ENCODE measurements at regions not wholly inside any gene's neighbourhood (a gene's known extent, or its start where the extent isn't known, plus 50 kb on each side); places are given as distances from the start of the nearest gene placed in this dataset.

GRCh38 chr11:116414357-116414880 lies 358.4 kb downstream of the BUD13 start:
- DNase-seq, result no peak
- TF ChIP-seq CTCF (IDR thresholded peaks at IDR 0.05; ENCODE audit: insufficient read depth in 1 of 2, low read depth in 1 of 2, low read length in 1 of 2, severe bottlenecking in 1 of 2, unreplicated experiment in 1 of 2), result no peak
- CTCF ChIA-PET, result no interaction called here
- H3K4me3 ChIP-seq (ENCODE audit: low read depth, low read length), result no peak overlapping the region
- Mint-ChIP-seq H3K27me3 (ENCODE audit: insufficient read depth, unreplicated experiment) (no peaks in the 10 kb centered on the region), H3K4me3 (ENCODE audit: unreplicated experiment) (no peak overlapping the region), H3K36me3 (ENCODE audit: insufficient read depth, unreplicated experiment) (no peaks in the 10 kb centered on the region), H3K4me1 (ENCODE audit: low read depth, unreplicated experiment) (peaks cover 33% of the 10 kb centered on the region), H3K27ac (ENCODE audit: unreplicated experiment) (no peak overlapping the region), H3K9me3 (ENCODE audit: unreplicated experiment) (no peaks in the 10 kb centered on the region)
- H3K9me3 ChIP-seq, result no peaks in the 10 kb centered on the region
- POLR2A ChIA-PET, result no interaction called here
- no peaks in the 10 kb centered on the region for H3K27me3 ChIP-seq (replicated peaks; ENCODE audit: control insufficient read depth, insufficient read depth, low read length)
- H3K36me3 ChIP-seq (ENCODE audit: control insufficient read depth, insufficient read depth, low read length), result no peaks in the 10 kb centered on the region
- peaks cover 29% of the 10 kb centered on the region for H3K4me1 ChIP-seq
- intact Hi-C loops (cut with micrococcal nuclease; ENCODE audit: unreplicated experiment), result no loop called here
- BruUV-seq (replicated peaks), result no TSS peak

DNA sequence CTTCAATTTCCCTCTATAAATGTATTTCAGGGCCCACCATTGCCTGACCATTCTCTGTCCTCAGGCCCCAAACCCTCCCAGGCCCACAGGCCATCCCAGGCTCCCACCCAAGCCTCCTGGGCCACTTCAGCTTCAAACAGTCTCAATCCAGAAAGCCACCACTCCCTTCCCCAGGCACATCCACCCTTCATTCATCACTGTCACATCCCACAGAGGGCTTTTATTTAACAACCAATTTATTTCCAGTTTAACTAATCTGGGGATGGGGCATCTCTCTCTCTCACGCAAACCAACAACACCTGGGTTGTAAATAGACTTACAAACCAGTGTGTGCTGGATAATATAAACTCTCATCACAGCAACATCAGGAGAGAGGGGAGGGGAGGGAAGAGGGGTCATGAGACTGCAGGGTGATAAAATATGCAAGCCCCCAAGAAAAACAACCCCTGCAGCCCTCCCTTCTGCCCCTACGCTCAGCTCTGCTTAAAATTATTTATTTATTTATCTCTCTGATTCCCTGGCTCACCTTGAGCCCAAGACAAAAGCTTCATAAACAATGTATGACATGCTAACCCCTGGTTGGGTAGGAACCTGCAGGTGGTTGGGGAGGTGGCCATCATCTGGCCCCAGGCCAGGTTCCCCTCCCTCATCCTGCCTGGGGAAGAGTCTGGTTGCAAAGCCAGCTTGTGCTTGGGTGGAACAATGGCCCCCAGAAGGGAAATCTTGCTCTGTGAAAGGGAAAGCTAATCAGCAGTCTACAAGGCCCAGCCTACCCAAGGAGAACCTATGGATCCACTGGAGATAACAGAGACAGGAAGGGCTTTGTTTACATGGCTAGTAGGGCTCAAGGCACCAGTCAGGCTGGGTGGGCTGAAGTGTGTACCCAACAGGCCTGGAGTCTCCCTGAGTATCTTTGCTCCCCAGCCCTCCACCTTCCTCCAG lies 359.2 kb downstream of the BUD13 start:
- Mint-ChIP-seq H3K27me3 (ENCODE audit: insufficient read depth, unreplicated experiment) (no peaks in the 10 kb centered on the region), H3K36me3 (ENCODE audit: insufficient read depth, unreplicated experiment) (no peaks in the 10 kb centered on the region), H3K27ac (ENCODE audit: unreplicated experiment) (peak overlapping the region; percentile 29), H3K9me3 (ENCODE audit: unreplicated experiment) (no peaks in the 10 kb centered on the region), H3K4me3 (ENCODE audit: unreplicated experiment) (no peak overlapping the region), H3K4me1 (ENCODE audit: low read depth, unreplicated experiment) (peaks cover 33% of the 10 kb centered on the region)
- H3K4me1 ChIP-seq, result peaks cover 29% of the 10 kb centered on the region
- intact Hi-C loops (cut with micrococcal nuclease; ENCODE audit: unreplicated experiment), result no loop called here
- H3K9me3 ChIP-seq, result no peaks in the 10 kb centered on the region
- CTCF ChIA-PET, result no interaction called here
- POLR2A ChIA-PET, result interaction anchor here (0.6 kb wide), 1 partner anchor 88 kb away, joined by 3 read pairs; no protein-coding TSS in a partner anchor
- H3K27me3 ChIP-seq (replicated peaks; ENCODE audit: control insufficient read depth, insufficient read depth, low read length), result no peaks in the 10 kb centered on the region
- H3K36me3 ChIP-seq (ENCODE audit: control insufficient read depth, insufficient read depth, low read length), result no peaks in the 10 kb centered on the region
- no peak for DNase-seq
- no peak for TF ChIP-seq CTCF (IDR thresholded peaks at IDR 0.05; ENCODE audit: insufficient read depth in 1 of 2, low read depth in 1 of 2, low read length in 1 of 2, severe bottlenecking in 1 of 2, unreplicated experiment in 1 of 2)
- no peak overlapping the region for H3K4me3 ChIP-seq (ENCODE audit: low read depth, low read length)
- no TSS peak for BruUV-seq (replicated peaks)

- TF ChIP-seq CTCF (IDR thresholded peaks at IDR 0.05; ENCODE audit: insufficient read depth in 1 of 2, low read depth in 1 of 2, low read length in 1 of 2, severe bottlenecking in 1 of 2, unreplicated experiment in 1 of 2), result no peak
- Mint-ChIP-seq H3K4me1 (ENCODE audit: low read depth, unreplicated experiment) (peaks cover 26% of the 10 kb centered on the region), H3K27ac (ENCODE audit: unreplicated experiment) (peak overlapping the region; percentile 29), H3K4me3 (ENCODE audit: unreplicated experiment) (no peak overlapping the region), H3K9me3 (ENCODE audit: unreplicated experiment) (no peaks in the 10 kb centered on the region), H3K36me3 (ENCODE audit: insufficient read depth, unreplicated experiment) (no peaks in the 10 kb centered on the region), H3K27me3 (ENCODE audit: insufficient read depth, unreplicated experiment) (no peaks in the 10 kb centered on the region)
- H3K36me3 ChIP-seq (ENCODE audit: control insufficient read depth, insufficient read depth, low read length), result no peaks in the 10 kb centered on the region
- DNase-seq, result peak in 1 of 2 experiments; percentile 60
- intact Hi-C loops (cut with micrococcal nuclease; ENCODE audit: unreplicated experiment), result no loop called here
- ChIA-PET POLR2A (no interaction called here), CTCF (no interaction called here)
- H3K27me3 ChIP-seq (replicated peaks; ENCODE audit: control insufficient read depth, insufficient read depth, low read length), result no peaks in the 10 kb centered on the region
- no peak overlapping the region for H3K4me3 ChIP-seq (ENCODE audit: low read depth, low read length)
- H3K4me1 ChIP-seq, result peaks cover 29% of the 10 kb centered on the region
- H3K9me3 ChIP-seq, result no peaks in the 10 kb centered on the region
- no TSS peak for BruUV-seq (replicated peaks)
These were observed 360.5 kb downstream of the BUD13 start for GRCh38 chr11:116412118-116412889.

All from Caco-2 (cell line).